GM12878 (cell line): ENCODE measurements at regions not wholly inside any gene's neighbourhood (a gene's known extent, or its start where the extent isn't known, plus 50 kb on each side); places are given as distances from the start of the nearest gene placed in this dataset.

Experiments used
- ATAC-seq: fragments of 200-7000 bp; cut with Tn5 transposase; 3 replicates; pipeline ENCODE4 v1.9.1; 2020; ENCODE audit warnings: mild to moderate bottlenecking, moderate library complexity
- BruUV-seq: library from RNA; stranded (reverse); fragments of 400-500 nt; replicated peaks from 2 replicates; lab custom pipeline; 2021; lab: Mats Ljungman, UMichigan
- CTCF ChIA-PET: fragments of 300-600 bp; sonication (Branson Sonifier 250); formaldehyde crosslinking; extraction: SDS; loops from one replicate; lab custom pipeline; 2021; ENCODE audit warnings: inconsistent platforms; lab: Yijun Ruan, JAX
- POLR2A ChIA-PET: fragments of 350-600 bp; formaldehyde crosslinking; extraction: SDS; loops from one replicate; lab custom pipeline; 2021; ENCODE audit warnings: inconsistent platforms; lab: Charles Lee
- RAD21 ChIA-PET: fragments of 300-600 bp; sonication (Branson Sonifier 250); formaldehyde crosslinking; loops from one replicate; lab custom pipeline; 2023; ENCODE audit warnings: antibody characterized with exemption; ENCODE audit not compliant: unreplicated experiment; lab: Charles Lee
- SMC1A ChIA-PET: fragments of 300-600 bp; sonication (Branson Sonifier 250); formaldehyde crosslinking; loops from one replicate; lab custom pipeline; 2023; ENCODE audit not compliant: unreplicated experiment, uncharacterized antibody; lab: Charles Lee
- DNase-seq: peaks from one replicate; pipeline ENCODE4 v3.0.0-alpha.2; 2011; ENCODE audit warnings: low read depth, low spot score
- FAIRE-seq: peaks from 3 replicates; lab custom pipeline; 2011; peaks lifted over from hg19 to GRCh38; lab: Jason Lieb, UNC
- H2AFZ ChIP-seq: 2 replicates; pipeline ENCODE4 v1.6.0; 2011; ENCODE audit warnings: low read depth, low read length, control low read depth; ENCODE audit not compliant: control insufficient read depth
- H3K27ac ChIP-seq: 2 replicates; pipeline ENCODE4 v1.5.1; 2011; ENCODE audit warnings: control low read depth; ENCODE audit not compliant: control insufficient read depth, insufficient read depth
- H3K27me3 ChIP-seq, 2 experiments: replicated peaks in 1 of 2; 2 replicates each; pipeline versions ENCODE4 v1.6.0 to v1.6.1; 2011; ENCODE audit warnings: low read length in 1 of 2; ENCODE audit not compliant: control insufficient read depth in 2 of 2, insufficient read depth in 2 of 2
- H3K36me3 ChIP-seq, 2 experiments: 2 replicates each; pipeline ENCODE4 v1.5.1; 2011; ENCODE audit warnings: low read length in 1 of 2; ENCODE audit not compliant: control insufficient read depth in 2 of 2, insufficient read depth in 2 of 2
- H3K4me1 ChIP-seq: 2 replicates; pipeline ENCODE4 v1.6.1; 2011; ENCODE audit warnings: mild to moderate bottlenecking, low read length, moderate library complexity, mixed read lengths; ENCODE audit not compliant: control insufficient read depth, insufficient read depth
- H3K4me2 ChIP-seq: 2 replicates; pipeline ENCODE4 v1.6.0; 2011; ENCODE audit warnings: control low read depth; ENCODE audit not compliant: control insufficient read depth, insufficient read depth
- H3K4me3 ChIP-seq: fragments of 200-600 bp; sonication (generic); 2 replicates; pipeline ENCODE4 v1.5.1; 2016
- H3K79me2 ChIP-seq: 2 replicates; pipeline ENCODE4 v1.6.0; 2011; ENCODE audit warnings: low read length; ENCODE audit not compliant: control insufficient read depth, insufficient read depth
- H3K9ac ChIP-seq: 2 replicates; pipeline ENCODE4 v1.8.0; 2011; ENCODE audit warnings: low read length, control low read depth, mixed read lengths; ENCODE audit not compliant: control insufficient read depth, insufficient read depth
- H3K9me3 ChIP-seq: replicated peaks from 3 replicates; pipeline ENCODE4 v1.5.1; 2011; ENCODE audit warnings: mild to moderate bottlenecking, low read length; ENCODE audit not compliant: control insufficient read depth, insufficient read depth
- H4K20me1 ChIP-seq: 2 replicates; pipeline ENCODE4 v1.6.0; 2011; ENCODE audit not compliant: control insufficient read depth, insufficient read depth
- CHD1 ChIP-seq: IDR thresholded peaks from 2 replicates; pipeline ENCODE4 v1.6.1; 2012; ENCODE audit warnings: low read depth, low read length, improper control_type of control experiment
- HDGF ChIP-seq: fragments of 450-650 bp; IDR thresholded peaks from 2 replicates; pipeline ENCODE4 v1.6.1; 2016; ENCODE audit warnings: antibody characterized with exemption
- KDM1A ChIP-seq: fragments of 200-600 bp; sonication (generic); IDR thresholded peaks from 2 replicates; pipeline ENCODE4 v1.6.1; 2016; ENCODE audit warnings: borderline replicate concordance
- PAX5 ChIP-seq: IDR thresholded peaks from 2 replicates; pipeline ENCODE4 v1.6.1; 2011; ENCODE audit warnings: low read depth, low read length, borderline replicate concordance
- POLR2AphosphoS5 ChIP-seq: IDR thresholded peaks from 2 replicates; pipeline ENCODE4 v1.6.1; 2011; ENCODE audit warnings: mild to moderate bottlenecking, low read length, inconsistent platforms
- SREBF1 ChIP-seq: IDR thresholded peaks from 2 replicates; pipeline ENCODE4 v1.6.1; 2012; ENCODE audit warnings: mild to moderate bottlenecking, low read length
- SREBF2 ChIP-seq: IDR thresholded peaks from 2 replicates; pipeline ENCODE4 v1.6.1; 2012; ENCODE audit warnings: mild to moderate bottlenecking, low read length
- STAT1 ChIP-seq: fragments of 450-650 bp; conservative IDR thresholded peaks from 2 replicates; pipeline ENCODE4 v1.6.1; 2014; ENCODE audit warnings: antibody characterized with exemption, mild to moderate bottlenecking
- YY1 ChIP-seq: IDR thresholded peaks from 2 replicates; pipeline ENCODE4 v1.6.1; 2011; ENCODE audit warnings: low read depth, mild to moderate bottlenecking, low read length
- ZBED1 ChIP-seq: IDR thresholded peaks from 2 replicates; pipeline ENCODE4 v1.6.1; 2016; ENCODE audit warnings: borderline replicate concordance
- ZNF217 ChIP-seq: fragments of 450-650 bp; IDR thresholded peaks from 2 replicates; pipeline ENCODE4 v1.6.1; 2017; ENCODE audit warnings: antibody characterized with exemption, mild to moderate bottlenecking
- ZNF274 ChIP-seq: IDR thresholded peaks from one replicate; pipeline ENCODE4 v1.8.0; 2011; ENCODE audit not compliant: insufficient read length, insufficient read depth
- WGBS: methylation state at CpG from one replicate; pipeline ENCODE4 v1.1.6; 2016; ENCODE audit warnings: low lambda C conversion rate; ENCODE audit not compliant: insufficient replicate concordance, insufficient coverage; ENCODE audit errors: missing lambda C conversion rate; 5-methylcytosine and 5-hydroxymethylcytosine counted together
- in situ Hi-C: fragments of 300-500 bp; cut with MboI; formaldehyde crosslinking; loops from 9 replicates; pipeline ENCODE4 v1.14.3; 2018; ENCODE audit warnings: mixed read lengths
- intact Hi-C: fragments of 100-400 bp; cut with micrococcal nuclease; formaldehyde crosslinking; loops from one replicate; pipeline ENCODE4 v1.14.2; 2022; ENCODE audit not compliant: unreplicated experiment
- TF ChIP-seq, protein P1 (sequence below): IDR thresholded peaks from 2 replicates; pipeline ENCODE4 v1.6.1; 2012; ENCODE audit warnings: low read length, inconsistent platforms
- TF ChIP-seq, protein P2 (sequence below): fragments of 450-650 bp; IDR thresholded peaks from 2 replicates; pipeline ENCODE4 v1.6.1; 2017; ENCODE audit warnings: borderline replicate concordance
- TF ChIP-seq, protein P3 (sequence below): IDR thresholded peaks from 2 replicates; pipeline ENCODE4 v1.6.1; 2011; ENCODE audit warnings: low read depth, mild to moderate bottlenecking, low read length, moderate library complexity, borderline replicate concordance; ENCODE audit errors: extremely low read depth
- TF ChIP-seq, protein P4 (sequence below): IDR thresholded peaks from 2 replicates; pipeline ENCODE4 v1.6.1; 2011; ENCODE audit warnings: borderline replicate concordance, low read depth, mild to moderate bottlenecking, moderate library complexity, mixed read lengths, low read length; ENCODE audit not compliant: insufficient read depth; ENCODE audit errors: extremely low read length
- TF ChIP-seq, protein P5 (sequence below): IDR thresholded peaks from 2 replicates; pipeline ENCODE4 v1.6.1; 2012; ENCODE audit warnings: low read depth, low read length, improper control_type of control experiment

DNA sequence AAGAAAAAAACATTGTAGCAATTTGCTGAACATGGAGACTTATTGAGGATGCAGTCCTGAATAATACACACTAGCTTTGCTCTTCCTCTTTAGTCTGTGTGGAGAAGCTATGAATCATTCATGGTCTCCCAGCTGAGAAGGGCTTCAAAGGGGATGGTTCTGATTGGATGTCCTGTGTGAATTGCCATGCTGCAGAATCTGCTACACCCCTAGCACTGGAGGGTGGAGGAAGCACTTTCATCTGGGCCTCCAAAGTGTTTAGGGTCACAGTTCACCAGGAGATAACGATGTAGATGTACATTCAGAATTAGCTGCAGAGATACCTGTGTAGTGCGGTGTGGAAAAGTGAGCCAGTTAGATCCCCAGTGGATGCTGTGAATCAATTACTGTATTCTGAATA, 321.1 kb upstream of the EDNRB start (continued):
- TF ChIP-seq, protein P1, sequence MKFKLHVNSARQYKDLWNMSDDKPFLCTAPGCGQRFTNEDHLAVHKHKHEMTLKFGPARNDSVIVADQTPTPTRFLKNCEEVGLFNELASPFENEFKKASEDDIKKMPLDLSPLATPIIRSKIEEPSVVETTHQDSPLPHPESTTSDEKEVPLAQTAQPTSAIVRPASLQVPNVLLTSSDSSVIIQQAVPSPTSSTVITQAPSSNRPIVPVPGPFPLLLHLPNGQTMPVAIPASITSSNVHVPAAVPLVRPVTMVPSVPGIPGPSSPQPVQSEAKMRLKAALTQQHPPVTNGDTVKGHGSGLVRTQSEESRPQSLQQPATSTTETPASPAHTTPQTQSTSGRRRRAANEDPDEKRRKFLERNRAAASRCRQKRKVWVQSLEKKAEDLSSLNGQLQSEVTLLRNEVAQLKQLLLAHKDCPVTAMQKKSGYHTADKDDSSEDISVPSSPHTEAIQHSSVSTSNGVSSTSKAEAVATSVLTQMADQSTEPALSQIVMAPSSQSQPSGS, result no peak
- TF ChIP-seq POLR2AphosphoS5 (no peak), SREBF2 (no peak), KDM1A (no peak), ZBED1 (no peak)

GRCh38 chr13:78238911-78239310, 320.3 kb upstream of the EDNRB start:
- H3K27me3 ChIP-seq, result no peaks in the 10 kb centered on the region

More at GRCh38 chr13:78238911-78239310, 320.3 kb upstream of the EDNRB start:
- no peak for ATAC-seq
- no peak for DNase-seq
- H3K36me3 ChIP-seq, result no peaks in the 10 kb centered on the region
- H3K79me2 ChIP-seq, result no peaks in the 10 kb centered on the region
- H3K4me3 ChIP-seq, result no peak overlapping the region
- no peaks in the 10 kb centered on the region for H3K9me3 ChIP-seq
- in situ Hi-C loops, result no loop called here
- no peaks in the 10 kb centered on the region for H4K20me1 ChIP-seq
- no peak overlapping the region for H3K9ac ChIP-seq
- ChIA-PET CTCF (interaction anchor here (0.6 to 5.2 kb wide), 7 partner anchors 13 to 846 kb away, joined by 3 to 73 read pairs (median 43); no protein-coding TSS in a partner anchor), SMC1A (interaction anchor here (1.2 to 4.0 kb wide), 4 partner anchors 37 to 1009 kb away, joined by 3 to 54 read pairs (median 26); no protein-coding TSS in a partner anchor), RAD21 (interaction anchor here (1.0 to 5.0 kb wide), 6 partner anchors 36 to 745 kb away, joined by 3 to 50 read pairs (median 7); no protein-coding TSS in a partner anchor), POLR2A (no interaction called here)
- 0% methylated on average over 2 of the region's 2 CpGs for WGBS
- BruUV-seq, result no TSS peak
- FAIRE-seq, result no peak
- H3K4me1 ChIP-seq, result no peaks in the 10 kb centered on the region
- TF ChIP-seq, protein P2, sequence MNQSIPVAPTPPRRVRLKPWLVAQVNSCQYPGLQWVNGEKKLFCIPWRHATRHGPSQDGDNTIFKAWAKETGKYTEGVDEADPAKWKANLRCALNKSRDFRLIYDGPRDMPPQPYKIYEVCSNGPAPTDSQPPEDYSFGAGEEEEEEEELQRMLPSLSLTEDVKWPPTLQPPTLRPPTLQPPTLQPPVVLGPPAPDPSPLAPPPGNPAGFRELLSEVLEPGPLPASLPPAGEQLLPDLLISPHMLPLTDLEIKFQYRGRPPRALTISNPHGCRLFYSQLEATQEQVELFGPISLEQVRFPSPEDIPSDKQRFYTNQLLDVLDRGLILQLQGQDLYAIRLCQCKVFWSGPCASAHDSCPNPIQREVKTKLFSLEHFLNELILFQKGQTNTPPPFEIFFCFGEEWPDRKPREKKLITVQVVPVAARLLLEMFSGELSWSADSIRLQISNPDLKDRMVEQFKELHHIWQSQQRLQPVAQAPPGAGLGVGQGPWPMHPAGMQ, result no peak
- TF ChIP-seq SREBF1, result no peak
- TF ChIP-seq ZNF217, result no peak
- TF ChIP-seq, protein P3, sequence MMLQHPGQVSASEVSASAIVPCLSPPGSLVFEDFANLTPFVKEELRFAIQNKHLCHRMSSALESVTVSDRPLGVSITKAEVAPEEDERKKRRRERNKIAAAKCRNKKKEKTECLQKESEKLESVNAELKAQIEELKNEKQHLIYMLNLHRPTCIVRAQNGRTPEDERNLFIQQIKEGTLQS, result no peak
- no peak for TF ChIP-seq STAT1
- TF ChIP-seq YY1, result no peak
- TF ChIP-seq HDGF, result no peak
- TF ChIP-seq, protein P4, sequence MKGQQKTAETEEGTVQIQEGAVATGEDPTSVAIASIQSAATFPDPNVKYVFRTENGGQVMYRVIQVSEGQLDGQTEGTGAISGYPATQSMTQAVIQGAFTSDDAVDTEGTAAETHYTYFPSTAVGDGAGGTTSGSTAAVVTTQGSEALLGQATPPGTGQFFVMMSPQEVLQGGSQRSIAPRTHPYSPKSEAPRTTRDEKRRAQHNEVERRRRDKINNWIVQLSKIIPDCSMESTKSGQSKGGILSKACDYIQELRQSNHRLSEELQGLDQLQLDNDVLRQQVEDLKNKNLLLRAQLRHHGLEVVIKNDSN, result no peak
- TF ChIP-seq, protein P5, sequence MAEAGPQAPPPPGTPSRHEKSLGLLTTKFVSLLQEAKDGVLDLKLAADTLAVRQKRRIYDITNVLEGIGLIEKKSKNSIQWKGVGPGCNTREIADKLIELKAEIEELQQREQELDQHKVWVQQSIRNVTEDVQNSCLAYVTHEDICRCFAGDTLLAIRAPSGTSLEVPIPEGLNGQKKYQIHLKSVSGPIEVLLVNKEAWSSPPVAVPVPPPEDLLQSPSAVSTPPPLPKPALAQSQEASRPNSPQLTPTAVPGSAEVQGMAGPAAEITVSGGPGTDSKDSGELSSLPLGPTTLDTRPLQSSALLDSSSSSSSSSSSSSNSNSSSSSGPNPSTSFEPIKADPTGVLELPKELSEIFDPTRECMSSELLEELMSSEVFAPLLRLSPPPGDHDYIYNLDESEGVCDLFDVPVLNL, result no peak
- no peak for TF ChIP-seq CHD1
- no peak for TF ChIP-seq PAX5
- TF ChIP-seq ZNF274, result no peak
- no peak overlapping the region for H3K27ac ChIP-seq
- no peak overlapping the region for H3K4me2 ChIP-seq
- no peak overlapping the region for H2AFZ ChIP-seq
- intact Hi-C loops, result no loop called here
